ENCODE measurements at regions not wholly inside any gene's neighbourhood (a gene's known extent, or its start where the extent isn't known, plus 50 kb on each side); places are given as distances from the start of the nearest gene placed in this dataset.
"Not testable (repeated sequence)": the region's sequence is repeated elsewhere in the genome, so short reads cannot be mapped to it uniquely, and the experiment has no call there.

- not testable (repeated sequence) for DNase-seq
These were observed 2777.4 kb upstream of the TPTE start for GRCh38 chr21:7743940-7744339.

GRCh38 chr21:7744406-7745099, 2776.8 kb upstream of the TPTE start:
- not testable (repeated sequence) for DNase-seq

DNA sequence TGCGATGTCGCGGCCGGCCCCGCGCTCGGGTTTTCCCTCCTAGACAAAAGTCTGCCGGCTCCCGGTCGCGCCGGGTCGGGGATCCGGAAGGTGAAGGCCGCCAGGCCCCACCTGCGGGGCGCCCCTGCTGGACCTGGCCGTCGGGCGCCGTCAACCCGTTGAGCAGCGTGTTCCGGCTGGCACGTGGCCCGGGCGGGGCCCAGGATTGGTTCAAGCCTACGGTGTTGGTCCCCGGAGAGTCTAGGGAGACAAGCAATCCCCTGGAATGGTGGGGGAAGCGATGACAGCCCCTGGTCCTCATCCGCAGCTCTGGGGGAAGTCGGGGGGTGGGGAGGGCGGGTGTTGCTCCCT, 2776.3 kb upstream of the TPTE start:
- not testable (repeated sequence) for DNase-seq

GRCh38 chr21:7747964-7748363, 2773.4 kb upstream of the TPTE start:
- not testable (repeated sequence) for DNase-seq

DNA sequence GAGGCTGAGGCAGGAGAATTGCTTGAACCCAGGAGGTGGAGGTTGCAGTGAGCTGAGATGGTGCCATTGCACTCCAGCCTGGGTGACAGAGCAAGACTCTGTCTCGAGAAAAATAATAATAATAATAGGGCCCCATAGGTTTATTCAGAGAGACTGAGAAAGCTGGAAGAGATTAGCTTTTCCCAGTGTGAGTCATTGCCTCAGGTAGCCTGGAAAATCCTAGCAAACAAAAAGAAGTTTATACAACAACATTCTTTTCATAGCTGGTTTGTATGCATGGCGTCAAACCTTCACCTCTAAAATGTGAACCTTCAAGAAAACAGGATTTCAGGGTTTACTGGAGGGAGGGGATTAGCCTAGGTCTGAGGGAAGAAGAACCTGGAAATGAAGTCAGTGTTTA, 2768.8 kb upstream of the TPTE start:
- not testable (repeated sequence) for DNase-seq

DNA sequence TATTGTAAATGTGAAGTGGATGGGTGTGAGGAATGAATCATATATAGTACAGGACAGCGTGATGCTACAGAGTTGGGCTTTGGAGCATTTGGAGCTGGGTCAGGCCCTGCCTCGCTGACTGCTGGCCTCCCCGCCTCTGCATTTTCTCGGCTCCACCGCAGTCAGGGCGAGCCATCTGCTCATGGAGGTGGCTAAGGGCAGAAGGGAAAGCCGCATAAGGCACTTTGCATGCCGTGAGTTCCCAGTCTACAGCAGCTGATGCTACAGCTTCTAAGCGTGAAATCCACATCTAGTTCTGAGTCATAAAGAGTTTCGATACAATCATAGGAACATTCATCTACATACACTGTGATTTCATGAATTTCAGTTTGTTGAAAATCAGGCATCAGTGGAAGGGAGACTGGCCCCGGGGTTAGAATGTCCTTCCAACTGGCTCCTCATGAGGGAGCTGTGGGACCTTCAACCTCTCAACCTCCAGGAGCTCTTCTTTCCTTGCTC, 2768.0 kb upstream of the TPTE start:
- peak in 1 of 2 experiments; percentile 51 for DNase-seq

- DNase-seq: not testable (repeated sequence)
These were observed 2751.4 kb upstream of the TPTE start for GRCh38 chr21:7769985-7770384.

DNA sequence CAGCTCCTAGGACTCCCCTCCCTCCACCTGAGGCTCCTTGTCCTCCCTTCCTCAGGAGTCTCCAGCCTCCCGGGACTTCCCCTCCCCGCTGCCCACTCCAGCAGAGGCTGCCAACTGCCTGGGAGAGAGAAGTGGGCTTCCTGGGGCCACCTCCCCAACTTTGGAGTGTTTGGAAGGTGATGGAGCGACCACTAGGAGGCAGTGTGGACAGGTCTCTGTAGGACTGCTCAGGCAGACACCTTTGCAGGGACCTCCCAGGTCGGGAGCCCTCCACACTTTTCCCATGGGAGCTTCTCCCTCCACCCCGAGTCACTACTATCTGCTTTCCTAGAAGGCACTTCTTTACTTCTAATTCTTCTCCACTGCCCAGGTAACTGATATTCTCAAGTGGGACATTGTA, 2747.2 kb upstream of the TPTE start:
- DNase-seq: not testable (repeated sequence)

GRCh38 chr21:7775327-7775984, 2745.9 kb upstream of the TPTE start:
- DNase-seq: peak; percentile 27 to 43

GRCh38 chr21:7776035-7776434, 2745.3 kb upstream of the TPTE start:
- not testable (repeated sequence) for DNase-seq

DNA sequence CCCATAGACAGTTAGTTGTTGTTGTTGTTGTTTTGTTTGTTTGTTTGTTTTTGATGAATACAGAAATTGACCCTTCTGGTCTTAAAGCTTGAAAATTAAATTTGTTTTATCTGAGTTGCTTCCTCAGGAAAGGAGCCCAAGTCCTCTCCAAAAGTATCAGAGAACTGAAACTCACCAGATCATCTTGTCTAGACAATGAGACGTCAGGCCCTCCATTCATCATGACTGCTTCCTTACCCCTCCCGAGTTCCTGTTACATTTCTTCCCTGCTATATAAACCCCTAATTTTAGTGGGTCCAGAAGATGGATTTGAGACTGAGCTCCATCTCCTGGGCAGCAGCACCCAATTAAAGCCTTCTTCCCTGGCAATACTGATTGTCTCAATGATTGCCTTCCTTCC, 2744.8 kb upstream of the TPTE start:
- not testable (repeated sequence) for DNase-seq

DNA sequence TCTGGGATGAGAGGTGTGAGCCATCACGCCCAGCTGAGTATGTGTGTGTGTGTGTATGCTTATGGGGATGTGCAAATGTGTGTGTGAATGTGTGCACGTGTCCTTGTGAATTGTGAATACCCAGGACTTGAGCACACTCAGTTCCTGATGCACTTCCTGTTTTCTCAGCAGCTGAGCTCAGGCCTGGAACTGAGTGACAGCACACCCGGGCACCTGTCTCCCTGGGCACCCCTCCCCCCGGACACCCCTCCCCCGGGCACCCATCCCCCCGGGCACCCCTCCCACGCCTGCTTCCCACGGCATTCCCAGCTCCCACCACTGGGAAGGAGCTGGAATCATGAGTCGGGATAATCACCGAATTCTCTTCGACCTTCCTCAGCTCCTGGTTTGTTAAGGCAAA, 2744.1 kb upstream of the TPTE start:
- not testable (repeated sequence) for DNase-seq

DNA sequence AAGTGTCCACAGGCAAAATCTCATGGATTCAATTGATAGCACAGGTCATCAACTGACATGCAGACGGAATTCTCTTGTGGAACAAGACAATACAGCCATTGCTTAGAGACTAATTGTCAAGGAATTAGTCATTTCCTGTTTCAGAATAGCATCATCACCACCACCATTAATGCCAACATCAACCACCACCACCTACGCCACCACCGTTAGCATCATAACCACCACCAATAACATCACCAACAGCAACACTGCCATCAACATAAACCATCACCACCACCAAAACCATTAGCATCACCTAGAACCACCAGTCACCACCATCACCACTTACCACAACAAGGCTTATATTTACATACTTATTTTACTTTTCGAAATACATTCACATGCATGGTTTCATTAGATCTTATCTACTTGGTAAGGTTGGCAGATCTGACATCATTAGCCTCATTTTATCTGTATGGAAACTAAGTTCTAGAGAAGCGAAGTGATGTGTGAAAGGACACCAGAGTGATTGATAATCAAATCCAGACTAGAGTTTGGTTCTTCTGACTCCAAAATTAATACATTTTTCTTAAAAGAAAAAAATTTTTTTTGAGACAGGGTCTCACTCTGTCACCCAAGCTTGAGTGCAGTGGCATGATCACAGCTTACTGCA, 2733.8 kb upstream of the TPTE start:
- DNase-seq: not testable (repeated sequence)

DNA sequence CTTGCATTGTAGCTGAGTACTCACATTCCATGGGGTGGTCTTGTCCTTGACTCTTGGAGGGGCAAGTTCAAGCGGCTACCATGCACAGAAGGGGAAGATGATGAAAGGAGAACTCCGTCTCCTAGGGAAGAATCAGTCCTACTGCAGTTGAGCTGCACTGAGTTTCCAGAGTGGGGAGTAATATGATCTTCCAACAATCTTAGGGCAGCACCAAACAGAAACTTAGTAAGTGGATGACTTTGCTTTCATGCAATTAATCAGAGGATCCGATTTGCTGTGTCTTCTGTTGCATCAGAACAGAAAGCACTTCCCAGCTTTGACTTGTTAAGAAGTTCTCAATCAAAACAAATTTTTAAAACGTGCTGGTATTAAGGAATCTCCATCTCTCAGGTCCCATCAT, 2727.6 kb upstream of the TPTE start:
- not testable (repeated sequence) for DNase-seq

GRCh38 chr21:7797328-7797727, 2724.1 kb upstream of the TPTE start:
- DNase-seq: not testable (repeated sequence)

- not testable (repeated sequence) for DNase-seq
These were observed 2722.9 kb upstream of the TPTE start for GRCh38 chr21:7798446-7798845.

GRCh38 chr21:7799697-7800096, 2721.7 kb upstream of the TPTE start:
- DNase-seq: not testable (repeated sequence)

GRCh38 chr21:7813475-7813874, 2707.9 kb upstream of the TPTE start:
- DNase-seq: not testable (repeated sequence)

- not testable (repeated sequence) for DNase-seq
These were observed 2704.4 kb upstream of the TPTE start for GRCh38 chr21:7817013-7817412.

- not testable (repeated sequence) for DNase-seq
These were observed 2702.1 kb upstream of the TPTE start for GRCh38 chr21:7819301-7819700.

DNA sequence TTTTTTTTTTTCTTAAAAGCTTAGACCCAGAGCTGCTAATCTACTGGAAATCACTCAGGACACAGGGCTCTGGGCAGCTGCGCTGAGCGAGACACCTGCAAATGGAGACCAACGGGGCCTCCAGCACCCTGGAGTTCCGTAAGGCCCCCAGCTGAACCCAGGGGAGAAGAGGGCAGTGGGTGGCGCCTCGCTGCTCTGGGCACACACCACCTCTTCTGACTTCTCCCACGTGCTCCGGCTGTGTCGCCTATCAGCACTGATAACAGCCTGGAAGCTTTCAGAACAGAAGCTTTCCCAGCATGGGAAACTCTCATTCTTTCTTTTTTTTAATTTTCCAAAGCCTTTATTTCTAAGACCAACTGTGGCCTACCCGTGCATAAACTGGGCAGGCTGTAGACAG, 2695.8 kb upstream of the TPTE start:
- not testable (repeated sequence) for DNase-seq

GRCh38 chr21:7826174-7826573, 2695.2 kb upstream of the TPTE start:
- not testable (repeated sequence) for DNase-seq

DNA sequence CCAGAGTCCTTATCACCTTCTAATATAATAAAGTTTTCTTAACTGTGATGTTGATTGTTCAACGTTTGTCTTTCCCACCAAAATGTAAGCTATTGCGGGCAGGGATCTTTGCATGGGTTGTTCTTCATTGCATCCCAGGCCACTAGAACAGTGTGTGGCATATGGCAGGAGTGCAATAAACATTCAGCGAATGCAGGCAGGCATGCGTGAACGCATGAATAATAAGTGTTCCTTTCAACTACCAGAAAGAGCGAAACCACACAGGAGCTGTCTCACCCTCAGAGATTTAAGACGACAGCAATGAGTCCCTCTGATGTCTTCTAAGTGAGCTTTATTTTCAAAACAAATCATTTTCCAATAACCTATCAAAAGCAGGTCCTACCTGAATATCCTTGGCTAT, 2693.1 kb upstream of the TPTE start:
- not testable (repeated sequence) for DNase-seq

- DNase-seq: not testable (repeated sequence)
These were observed 2692.0 kb upstream of the TPTE start for GRCh38 chr21:7829411-7829810.

Data from activated T-cell treated with anti-CD3 and anti-CD28 coated beads, Interleukin-2, amount 50 U/mL, for 48 hours (primary cell).